MG63 (cell line): ENCODE measurements at regions not wholly inside any gene's neighbourhood (a gene's known extent, or its start where the extent isn't known, plus 50 kb on each side); places are given as distances from the start of the nearest gene placed in this dataset.
A peak's percentile ranks its signal among the peaks of the same experiment; 100 is the strongest.

ENCODE experiments used
- DNase-seq: peaks from one replicate; pipeline ENCODE4 v3.0.0-alpha.2; 2020
- H3K27me3 ChIP-seq: fragments of 250-450 bp; sonication (Bioruptor Pico); 2 replicates; pipeline ENCODE4 v1.5.1; 2020; ENCODE audit warnings: mild to moderate bottlenecking, moderate library complexity
- H3K36me3 ChIP-seq: fragments of 250-450 bp; sonication (Bioruptor Pico); 2 replicates; pipeline ENCODE4 v1.5.1; 2020; ENCODE audit warnings: mild to moderate bottlenecking, moderate library complexity
- H3K4me3 ChIP-seq: fragments of 250-450 bp; sonication (Bioruptor Pico); 2 replicates; pipeline ENCODE4 v1.5.1; 2020; ENCODE audit warnings: mild to moderate bottlenecking, moderate library complexity
- H3K9me3 ChIP-seq: fragments of 250-450 bp; sonication (Bioruptor Pico); 2 replicates; pipeline ENCODE4 v1.5.1; 2020; ENCODE audit warnings: mild to moderate bottlenecking, moderate library complexity

DNA sequence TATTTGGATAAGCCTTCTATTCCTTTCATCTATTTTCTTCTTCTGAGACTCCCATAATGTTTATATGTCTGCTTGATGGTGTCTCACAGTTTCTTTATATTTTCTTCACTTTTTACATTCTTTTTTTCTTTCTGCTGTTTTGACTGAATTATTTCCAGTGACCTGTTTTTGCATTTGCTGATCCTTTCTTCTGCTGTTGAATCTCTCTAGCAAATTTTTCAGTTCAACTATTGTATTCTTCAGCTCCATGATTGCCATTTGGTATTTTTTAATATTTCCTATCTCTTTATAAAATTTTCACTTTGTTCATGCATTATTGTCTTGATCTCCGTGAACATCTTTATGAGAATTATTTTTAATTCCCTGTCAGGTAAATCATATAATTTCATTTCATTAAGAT lies 122.3 kb upstream of the ST6GALNAC5 start:
- Histone ChIP-seq H3K36me3 (no peaks in the 10 kb centered on the region), H3K4me3 (no peak overlapping the region), H3K9me3 (peaks cover 4% of the 10 kb centered on the region), H3K27me3 (no peaks in the 10 kb centered on the region)
- no peak for DNase-seq

DNA sequence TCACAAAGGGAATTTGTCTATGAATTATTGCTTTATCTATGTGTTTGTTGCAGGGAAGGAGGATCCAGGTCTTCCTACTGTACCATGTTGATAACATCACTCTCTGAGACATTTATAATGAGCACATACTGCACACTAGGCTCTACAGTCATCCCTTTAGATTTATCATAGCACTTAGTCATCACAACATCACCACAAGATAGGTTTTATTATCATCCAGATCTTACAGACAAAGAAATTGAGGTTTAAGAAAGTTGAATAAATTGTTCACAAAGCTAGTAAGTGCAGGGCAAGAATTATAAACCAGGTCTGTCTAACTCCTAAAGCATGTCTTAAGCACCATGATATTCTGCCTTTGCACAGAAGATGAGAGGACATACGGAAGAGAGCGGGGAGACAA lies 121.1 kb upstream of the ST6GALNAC5 start:
- DNase-seq = no peak

DNA sequence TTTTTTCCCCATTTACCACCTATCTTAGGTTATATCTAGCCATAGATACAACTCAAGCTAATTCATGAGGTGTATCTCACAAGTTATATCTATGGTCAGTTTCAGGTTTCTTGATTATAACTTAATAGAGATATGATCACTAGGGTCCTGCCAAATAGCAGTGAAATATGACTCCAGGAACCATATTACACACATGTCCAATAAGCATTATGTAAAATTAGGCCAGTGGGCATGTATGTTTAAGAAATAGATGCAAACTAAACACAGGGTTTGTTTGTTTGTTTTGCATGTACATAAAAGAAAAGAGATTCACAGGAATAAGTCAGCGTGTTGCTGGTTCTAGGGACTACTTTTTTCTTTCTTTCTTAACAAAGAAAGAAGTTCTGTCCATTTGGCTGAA lies 112.5 kb upstream of the ST6GALNAC5 start:
- DNase-seq = no peak
- no peaks in the 10 kb centered on the region for H3K36me3 ChIP-seq
- no peaks in the 10 kb centered on the region for H3K9me3 ChIP-seq
- H3K27me3 ChIP-seq = no peaks in the 10 kb centered on the region
- H3K4me3 ChIP-seq = no peak overlapping the region

More for the DNA sequence above, 121.1 kb upstream of the ST6GALNAC5 start:
- no peaks in the 10 kb centered on the region for H3K36me3 ChIP-seq
- H3K4me3 ChIP-seq = no peak overlapping the region
- H3K9me3 ChIP-seq = peaks cover 4% of the 10 kb centered on the region
- no peaks in the 10 kb centered on the region for H3K27me3 ChIP-seq

DNA sequence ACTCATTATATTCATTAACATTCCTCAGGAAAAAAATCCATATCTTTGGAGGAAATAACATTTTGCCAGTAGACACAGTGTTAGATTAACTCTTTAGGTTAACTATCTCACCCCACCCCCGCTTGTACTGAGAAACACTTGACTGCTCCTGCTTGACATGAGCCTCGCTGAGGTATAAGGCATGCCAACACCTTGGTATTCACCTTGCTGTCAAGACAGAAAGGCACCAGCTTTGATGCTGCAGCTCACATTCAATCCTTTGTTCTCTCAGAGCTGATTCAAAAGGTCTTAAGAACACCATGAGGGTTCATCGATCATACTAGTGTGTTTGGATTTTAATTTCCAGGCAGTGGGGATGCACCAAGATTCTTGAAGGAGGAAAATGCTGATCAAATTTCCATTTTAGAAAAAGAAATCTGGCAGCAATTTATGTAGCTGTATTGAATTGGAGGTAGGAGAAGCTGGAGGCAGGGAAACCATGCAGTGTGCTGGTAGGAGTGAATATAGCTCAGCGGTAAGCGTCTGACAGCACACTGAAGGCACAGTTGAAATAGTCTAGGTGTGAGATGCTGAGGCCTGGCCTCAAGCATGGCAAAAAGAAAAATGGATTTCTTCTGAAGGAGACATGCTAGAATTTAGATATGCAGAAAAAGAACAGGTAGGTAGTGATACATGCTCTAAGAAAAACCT lies 108.0 kb upstream of the ST6GALNAC5 start:
- Histone ChIP-seq H3K27me3 (no peaks in the 10 kb centered on the region), H3K4me3 (no peak overlapping the region), H3K9me3 (no peaks in the 10 kb centered on the region), H3K36me3 (no peaks in the 10 kb centered on the region)
- no peak for DNase-seq

DNA sequence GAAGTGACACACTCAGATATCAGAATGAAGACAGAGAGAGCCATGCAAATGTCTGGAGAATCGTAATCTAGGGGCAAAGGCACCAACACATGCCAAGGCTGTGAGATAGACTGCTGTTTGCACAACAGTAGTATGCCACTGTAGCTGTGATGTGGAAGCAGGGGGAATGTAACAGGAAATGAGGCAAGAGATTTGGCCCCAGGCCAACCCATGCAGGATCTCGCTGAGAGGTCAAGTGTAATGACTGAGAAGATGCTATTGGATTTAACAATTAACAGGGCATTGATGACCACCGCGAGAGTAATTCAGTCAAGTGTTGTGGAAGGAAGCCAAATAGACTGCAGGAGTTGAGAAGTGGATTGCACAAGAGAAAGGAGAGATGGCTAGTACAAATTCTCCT lies 107.3 kb upstream of the ST6GALNAC5 start:
- Histone ChIP-seq H3K36me3 (no peaks in the 10 kb centered on the region), H3K4me3 (no peak overlapping the region), H3K9me3 (no peaks in the 10 kb centered on the region), H3K27me3 (no peaks in the 10 kb centered on the region)
- DNase-seq = peak; percentile 11

DNA sequence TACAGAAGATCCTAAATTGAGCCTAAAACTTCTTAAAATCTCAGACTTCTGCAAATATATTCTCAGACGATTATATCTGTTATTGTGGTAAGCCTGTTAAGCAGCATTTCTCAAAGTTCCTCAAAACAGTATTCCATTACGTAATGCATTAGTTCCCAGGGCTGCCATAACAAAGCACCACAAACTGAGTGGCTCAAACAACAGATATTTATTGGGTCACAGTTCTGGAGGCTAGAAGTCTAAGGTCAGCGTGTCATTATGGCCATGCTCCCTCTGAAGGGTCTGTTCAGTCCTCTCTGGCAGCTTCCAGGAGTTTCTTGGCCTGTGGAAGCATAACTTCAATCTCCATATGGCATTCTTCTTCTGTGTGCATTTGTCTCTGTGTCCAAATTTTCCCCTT lies 103.5 kb upstream of the ST6GALNAC5 start:
- H3K4me3 ChIP-seq = no peak overlapping the region
- no peak for DNase-seq

DNA sequence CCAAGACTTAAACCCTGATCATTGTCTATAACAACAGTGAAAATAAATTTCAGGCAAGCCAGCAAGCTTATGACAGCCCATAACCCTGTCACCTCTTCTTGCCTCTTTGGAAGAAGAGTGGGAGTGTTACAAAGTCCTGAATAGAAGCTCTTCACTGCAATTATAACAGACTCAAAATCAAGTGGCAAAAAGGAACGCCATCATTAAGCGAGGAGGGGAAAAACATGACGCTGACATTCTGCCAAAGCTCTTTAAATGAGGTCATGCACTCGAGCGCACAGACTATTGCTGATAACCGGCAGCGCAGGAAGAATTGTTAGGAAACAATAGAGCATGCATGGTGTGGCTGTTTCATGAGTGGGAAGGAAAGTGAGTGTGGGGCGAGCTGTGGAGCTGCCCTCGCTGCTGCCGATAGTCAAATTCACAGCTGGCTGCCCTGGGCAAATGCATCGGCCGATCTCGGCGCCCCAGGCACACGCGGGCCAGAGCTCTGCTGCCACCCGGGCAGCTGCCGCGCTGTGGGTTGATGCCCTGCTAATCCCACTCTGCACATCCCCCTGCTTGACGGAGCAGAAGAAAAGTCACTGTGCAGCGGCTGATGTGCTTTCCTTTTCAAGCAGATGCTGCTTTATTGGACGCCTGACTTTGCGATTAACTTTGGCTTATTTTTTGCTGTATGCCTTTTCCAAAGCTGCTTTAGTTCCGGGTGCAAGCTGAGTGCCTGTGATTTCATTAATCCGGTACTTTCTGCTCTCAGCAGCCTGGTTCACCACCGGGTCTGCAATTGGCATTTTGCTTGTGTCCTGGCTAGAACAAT lies 102.4 kb upstream of the ST6GALNAC5 start:
- H3K4me3 ChIP-seq = no peak overlapping the region
- no peaks in the 10 kb centered on the region for H3K36me3 ChIP-seq

More for the DNA sequence above, 103.5 kb upstream of the ST6GALNAC5 start:
- no peaks in the 10 kb centered on the region for H3K27me3 ChIP-seq
- H3K9me3 ChIP-seq = no peaks in the 10 kb centered on the region
- no peaks in the 10 kb centered on the region for H3K36me3 ChIP-seq

DNA sequence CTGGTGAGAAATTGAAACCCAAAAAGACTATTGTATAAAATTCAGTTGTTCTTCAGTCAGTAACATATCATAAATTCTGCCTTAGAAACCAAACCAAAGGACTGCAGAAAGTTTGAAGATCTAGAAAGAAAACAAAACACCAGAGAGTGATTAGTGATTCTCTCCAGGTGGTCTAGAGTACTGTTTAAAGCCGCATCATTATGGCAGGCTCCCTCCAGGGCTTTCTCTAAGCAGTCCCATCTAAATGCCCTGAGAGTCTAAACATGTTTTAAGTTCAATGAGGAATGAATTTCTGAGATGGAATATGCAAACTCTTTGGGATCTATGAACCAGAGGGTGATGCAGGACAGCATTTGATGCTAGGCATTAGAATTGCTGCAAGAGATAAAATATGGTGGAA lies 100.9 kb upstream of the ST6GALNAC5 start:
- DNase-seq = no peak
- Histone ChIP-seq H3K36me3 (no peaks in the 10 kb centered on the region), H3K4me3 (no peak overlapping the region), H3K27me3 (no peaks in the 10 kb centered on the region; the same call in 1 of the 2 replicates), H3K9me3 (no peaks in the 10 kb centered on the region)

More for the DNA sequence above, 102.4 kb upstream of the ST6GALNAC5 start:
- no peaks in the 10 kb centered on the region for H3K9me3 ChIP-seq
- no peak for DNase-seq
- H3K27me3 ChIP-seq = no peaks in the 10 kb centered on the region

DNA sequence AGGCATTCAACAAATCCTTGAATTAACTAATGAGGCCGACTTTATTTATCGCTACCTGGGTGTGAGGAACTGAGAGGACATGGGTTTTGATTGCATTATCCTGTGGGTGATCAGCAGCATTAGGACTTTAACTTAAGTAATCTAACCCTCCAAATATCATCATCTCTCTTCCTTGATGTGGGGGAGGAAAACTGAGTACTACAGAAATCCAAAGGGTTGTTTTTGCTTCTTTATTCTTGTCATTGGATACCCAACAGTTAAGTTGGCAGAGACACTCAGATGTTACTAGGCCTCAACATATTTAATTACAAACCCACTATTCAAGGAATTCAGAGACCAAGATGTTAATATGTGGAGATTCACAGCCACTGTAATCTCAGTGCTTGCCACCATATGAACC lies 97.4 kb upstream of the ST6GALNAC5 start:
- no peak for DNase-seq
- Histone ChIP-seq H3K27me3 (no peaks in the 10 kb centered on the region; the same call in 1 of the 2 replicates), H3K36me3 (no peaks in the 10 kb centered on the region), H3K4me3 (no peak overlapping the region), H3K9me3 (no peaks in the 10 kb centered on the region)

DNA sequence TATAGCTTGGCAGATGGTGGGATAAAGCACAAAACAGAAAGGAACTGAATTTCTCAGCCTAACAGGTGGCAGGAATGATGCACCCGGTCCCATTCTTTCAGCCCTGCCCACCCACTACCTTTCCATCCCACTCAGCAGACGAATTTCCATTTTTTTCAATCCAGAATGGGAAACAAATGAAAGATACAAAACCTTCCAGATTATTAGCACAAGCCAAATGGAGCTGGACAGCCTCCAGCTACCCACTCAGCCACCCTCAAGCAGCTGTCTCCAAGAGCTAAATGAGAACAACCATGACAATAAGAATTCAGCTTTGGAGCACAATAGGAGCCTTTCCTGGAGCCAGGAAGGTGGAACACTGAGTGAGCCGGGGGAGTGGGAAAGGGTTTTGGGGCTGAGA lies 96.3 kb upstream of the ST6GALNAC5 start:
- DNase-seq = no peak
- H3K9me3 ChIP-seq = no peaks in the 10 kb centered on the region
- no peak overlapping the region for H3K4me3 ChIP-seq
- no peaks in the 10 kb centered on the region; the same call in 1 of the 2 replicates for H3K27me3 ChIP-seq
- no peaks in the 10 kb centered on the region for H3K36me3 ChIP-seq

DNA sequence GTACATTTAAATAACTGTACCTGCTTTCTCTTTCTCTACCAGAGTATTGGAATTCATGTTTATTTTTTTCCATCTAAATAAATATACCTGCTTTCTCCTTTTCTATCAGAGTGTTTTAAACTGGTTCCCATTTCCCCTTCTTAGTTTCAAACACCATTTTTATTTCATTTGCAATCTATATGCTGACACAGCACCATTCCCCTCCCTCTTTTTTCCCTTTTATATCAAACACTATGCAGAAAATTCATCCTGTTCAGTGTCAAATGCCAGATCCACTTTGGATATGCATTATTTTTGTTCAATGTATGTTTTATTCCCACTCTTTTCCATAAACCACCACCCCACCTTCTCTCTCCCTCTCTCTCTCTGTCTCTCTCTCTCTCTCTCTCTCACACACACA lies 85.8 kb upstream of the ST6GALNAC5 start:
- Histone ChIP-seq H3K27me3 (no peaks in the 10 kb centered on the region; the same call in 1 of the 2 replicates), H3K36me3 (no peaks in the 10 kb centered on the region), H3K4me3 (no peak overlapping the region), H3K9me3 (no peaks in the 10 kb centered on the region)
- no peak for DNase-seq

DNA sequence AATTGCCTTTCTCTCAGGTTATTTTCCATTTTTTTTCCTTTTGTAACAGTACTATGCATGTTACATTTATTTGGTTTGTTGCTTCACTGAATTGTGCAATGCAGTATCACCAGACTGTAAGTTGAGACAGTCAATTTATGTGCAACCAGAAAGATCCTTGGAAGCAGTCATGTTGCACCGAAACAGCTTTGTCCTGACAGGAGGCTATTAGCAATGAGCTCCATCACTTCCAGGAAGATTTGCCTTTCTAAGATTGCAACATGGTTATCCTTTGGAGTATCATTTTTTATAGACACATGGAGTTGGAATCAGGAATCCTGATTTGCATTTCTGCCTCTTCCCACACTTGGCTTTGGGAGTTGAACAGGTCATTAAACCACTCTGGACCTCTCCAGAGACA lies 84.5 kb upstream of the ST6GALNAC5 start:
- H3K36me3 ChIP-seq = no peaks in the 10 kb centered on the region
- DNase-seq = no peak
- no peak overlapping the region for H3K4me3 ChIP-seq
- H3K27me3 ChIP-seq = no peaks in the 10 kb centered on the region; the same call in 1 of the 2 replicates
- no peaks in the 10 kb centered on the region for H3K9me3 ChIP-seq

DNA sequence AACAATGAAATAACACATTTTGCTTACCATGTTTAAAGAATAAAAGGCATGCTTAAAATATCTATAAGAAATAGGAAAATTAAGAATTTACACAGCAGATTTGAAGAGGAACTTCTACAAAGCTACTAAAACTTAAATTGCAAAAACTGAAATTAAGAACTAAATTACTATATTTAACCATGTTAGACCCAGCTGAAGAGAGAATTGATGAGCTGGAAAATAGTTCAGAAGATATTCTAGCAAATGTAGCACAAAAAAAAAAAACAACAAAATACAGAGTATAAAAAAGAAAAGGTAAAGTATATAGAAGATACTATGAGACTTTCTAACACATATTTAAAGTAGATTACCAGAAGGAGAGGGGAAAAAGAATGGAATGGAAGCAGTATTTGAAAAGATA lies 82.8 kb upstream of the ST6GALNAC5 start:
- DNase-seq = no peak
- no peaks in the 10 kb centered on the region for H3K36me3 ChIP-seq
- no peaks in the 10 kb centered on the region for H3K9me3 ChIP-seq
- no peak overlapping the region for H3K4me3 ChIP-seq
- no peaks in the 10 kb centered on the region; the same call in 1 of the 2 replicates for H3K27me3 ChIP-seq

DNA sequence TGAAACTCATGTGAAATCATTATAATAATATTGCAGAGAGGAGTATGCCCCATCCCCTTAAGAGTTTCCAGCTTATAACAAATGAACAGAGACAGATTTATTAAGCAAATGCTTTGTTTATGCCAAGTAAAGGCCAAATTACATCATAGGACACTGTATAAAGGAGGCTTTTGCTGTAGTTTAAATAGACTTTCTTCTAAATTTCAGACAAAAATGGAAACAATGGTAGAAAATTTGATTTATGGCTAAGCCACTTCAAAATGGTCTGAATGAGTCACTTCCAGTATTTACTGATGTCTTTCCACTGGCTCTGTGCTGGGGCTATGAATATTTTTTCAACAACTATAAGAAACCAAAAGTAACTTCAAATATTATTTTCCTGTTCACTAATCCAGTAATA lies 81.1 kb upstream of the ST6GALNAC5 start:
- Histone ChIP-seq H3K9me3 (no peaks in the 10 kb centered on the region), H3K27me3 (no peaks in the 10 kb centered on the region; the same call in 1 of the 2 replicates), H3K36me3 (no peaks in the 10 kb centered on the region), H3K4me3 (no peak overlapping the region)
- DNase-seq = no peak

DNA sequence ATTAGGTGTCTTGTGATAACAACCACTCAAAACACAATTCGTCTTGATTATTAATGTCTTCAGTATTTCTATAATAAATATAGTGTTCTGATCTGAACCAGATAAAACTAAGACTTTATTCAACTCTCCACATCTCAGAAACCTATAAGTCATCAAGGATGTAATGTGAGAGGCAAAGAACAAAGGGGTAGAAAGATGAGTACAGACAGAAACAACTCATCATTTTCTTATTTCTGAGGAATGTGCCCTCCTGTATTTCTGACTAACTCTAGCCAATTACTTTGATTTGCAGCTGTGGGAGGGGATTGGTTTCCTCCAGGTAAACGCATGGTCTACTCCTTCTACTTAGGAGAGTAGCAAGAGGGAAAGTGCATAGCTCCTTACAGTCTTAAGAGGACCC lies 73.7 kb upstream of the ST6GALNAC5 start:
- Histone ChIP-seq H3K27me3 (0 out of 2 replicates have a peak, but pooled peaks cover 3% of the 10 kb centered on the region), H3K9me3 (no peaks in the 10 kb centered on the region), H3K36me3 (no peaks in the 10 kb centered on the region), H3K4me3 (no peak overlapping the region)
- no peak for DNase-seq

DNA sequence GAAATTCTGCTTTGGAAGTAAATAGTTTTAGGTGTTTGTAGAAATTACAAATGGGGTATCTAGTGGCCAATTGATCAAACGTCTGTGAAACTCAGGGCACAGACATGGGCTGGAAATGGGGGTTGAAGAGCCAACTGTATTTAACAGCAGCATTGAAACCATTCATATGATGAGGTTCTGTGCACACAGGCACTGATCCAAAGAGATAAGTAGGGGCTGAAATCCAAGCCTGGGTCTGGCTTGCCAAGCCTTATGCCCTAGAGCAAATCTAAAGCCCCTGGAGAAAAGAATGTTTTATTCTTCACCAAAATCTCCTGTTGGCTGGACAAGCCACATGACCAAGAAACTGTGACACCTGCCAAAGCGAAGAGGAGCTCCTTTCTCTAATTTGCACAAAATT lies 67.6 kb upstream of the ST6GALNAC5 start:
- DNase-seq = no peak
- H3K9me3 ChIP-seq = no peaks in the 10 kb centered on the region
- H3K4me3 ChIP-seq = no peak overlapping the region
- 0 out of 2 replicates have a peak, but pooled peaks cover 3% of the 10 kb centered on the region for H3K27me3 ChIP-seq
- H3K36me3 ChIP-seq = no peaks in the 10 kb centered on the region

DNA sequence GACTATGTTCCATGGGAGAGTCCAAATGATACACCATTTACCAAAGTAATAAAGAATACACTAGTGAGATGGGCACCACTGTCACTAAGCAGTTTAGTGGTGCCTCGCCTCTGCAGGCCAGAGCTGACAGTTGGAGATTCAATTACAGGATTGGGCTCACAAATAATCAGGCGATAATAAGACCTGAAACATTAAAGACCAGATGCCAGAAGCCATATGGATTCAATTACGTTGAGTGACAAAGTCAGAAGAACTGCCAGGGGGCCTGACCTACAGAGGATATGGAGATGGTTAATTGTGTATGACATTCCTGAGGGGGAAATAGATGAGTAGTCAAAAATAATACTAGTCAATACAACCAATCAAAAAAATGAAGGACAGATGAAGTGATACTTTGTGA lies 65.2 kb upstream of the ST6GALNAC5 start:
- no peaks in the 10 kb centered on the region for H3K9me3 ChIP-seq

More for the DNA sequence above, 65.2 kb upstream of the ST6GALNAC5 start:
- H3K36me3 ChIP-seq = no peaks in the 10 kb centered on the region
- no peaks in the 10 kb centered on the region for H3K27me3 ChIP-seq
- no peak overlapping the region for H3K4me3 ChIP-seq
- DNase-seq = no peak
